ENCODE measurements at regions not wholly inside any gene's neighbourhood (a gene's known extent, or its start where the extent isn't known, plus 50 kb on each side); places are given as distances from the start of the nearest gene placed in this dataset.

DNA sequence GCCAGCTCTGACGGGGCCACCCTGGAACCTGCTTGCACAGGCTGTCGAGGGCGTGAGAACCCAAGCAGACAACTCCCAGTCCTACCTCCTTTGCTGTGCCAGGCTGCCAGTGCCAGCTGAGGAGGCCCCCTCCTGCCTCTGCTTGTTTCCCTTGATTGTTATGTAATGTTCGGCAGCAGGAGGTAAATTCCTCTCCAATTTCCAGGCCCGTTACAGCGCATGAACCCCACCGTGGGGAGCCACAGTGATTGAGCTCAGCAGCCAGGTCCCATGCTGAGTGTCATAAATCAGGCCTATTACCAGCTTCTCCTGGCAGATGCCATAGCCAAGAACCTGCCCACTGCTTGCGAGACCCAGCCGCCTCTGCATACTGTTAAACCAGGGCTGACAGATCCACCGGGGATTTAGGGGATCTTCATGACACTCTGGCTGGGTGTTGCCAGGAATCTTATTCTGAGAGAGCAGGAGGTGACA is 320.5 kb downstream of the DHX35 start (continued):
- TF ChIP-seq IKZF3 (tag by site-specific recombination; IDR thresholded peaks at IDR 0.05) (peak; percentile 69), ZNF350 (tag by site-specific recombination; IDR thresholded peaks at IDR 0.05) (no peak), ZNF341 (tag by site-specific recombination; IDR thresholded peaks at IDR 0.05; ENCODE audit: low read depth) (peak; percentile 81), ZNF843 (tag by site-specific recombination; IDR thresholded peaks at IDR 0.05) (no peak), GFI1B (tag by site-specific recombination; IDR thresholded peaks at IDR 0.05) (peak; percentile 62; the same call in 1 of the 2 replicates), GLIS1 (tag by site-specific recombination; IDR thresholded peaks at IDR 0.05) (peak; percentile 99), OSR2 (tag by site-specific recombination; IDR thresholded peaks at IDR 0.05) (peak; percentile 46; the same call in 1 of the 2 replicates), ZNF623 (tag by site-specific recombination; IDR thresholded peaks at IDR 0.05) (no peak), BCL11B (tag by site-specific recombination; IDR thresholded peaks at IDR 0.05; ENCODE audit: low read depth) (no peak), ZNF76 (tag by site-specific recombination; IDR thresholded peaks at IDR 0.05; ENCODE audit: borderline replicate concordance, low read depth) (no peak), ZNF416 (tag by site-specific recombination; IDR thresholded peaks at IDR 0.05) (no peak), ZIC2 (tag by site-specific recombination; IDR thresholded peaks at IDR 0.05) (peak; percentile 100), ZFP37 (tag by site-specific recombination; IDR thresholded peaks at IDR 0.05) (no peak), ZNF529 (tag by site-specific recombination; IDR thresholded peaks at IDR 0.05; ENCODE audit: insufficient replicate concordance) (no peak), ZBTB8A (tag by site-specific recombination; IDR thresholded peaks at IDR 0.05) (peak; percentile 60; the same call in 1 of the 2 replicates)
- TF ChIP-seq, protein P1, sequence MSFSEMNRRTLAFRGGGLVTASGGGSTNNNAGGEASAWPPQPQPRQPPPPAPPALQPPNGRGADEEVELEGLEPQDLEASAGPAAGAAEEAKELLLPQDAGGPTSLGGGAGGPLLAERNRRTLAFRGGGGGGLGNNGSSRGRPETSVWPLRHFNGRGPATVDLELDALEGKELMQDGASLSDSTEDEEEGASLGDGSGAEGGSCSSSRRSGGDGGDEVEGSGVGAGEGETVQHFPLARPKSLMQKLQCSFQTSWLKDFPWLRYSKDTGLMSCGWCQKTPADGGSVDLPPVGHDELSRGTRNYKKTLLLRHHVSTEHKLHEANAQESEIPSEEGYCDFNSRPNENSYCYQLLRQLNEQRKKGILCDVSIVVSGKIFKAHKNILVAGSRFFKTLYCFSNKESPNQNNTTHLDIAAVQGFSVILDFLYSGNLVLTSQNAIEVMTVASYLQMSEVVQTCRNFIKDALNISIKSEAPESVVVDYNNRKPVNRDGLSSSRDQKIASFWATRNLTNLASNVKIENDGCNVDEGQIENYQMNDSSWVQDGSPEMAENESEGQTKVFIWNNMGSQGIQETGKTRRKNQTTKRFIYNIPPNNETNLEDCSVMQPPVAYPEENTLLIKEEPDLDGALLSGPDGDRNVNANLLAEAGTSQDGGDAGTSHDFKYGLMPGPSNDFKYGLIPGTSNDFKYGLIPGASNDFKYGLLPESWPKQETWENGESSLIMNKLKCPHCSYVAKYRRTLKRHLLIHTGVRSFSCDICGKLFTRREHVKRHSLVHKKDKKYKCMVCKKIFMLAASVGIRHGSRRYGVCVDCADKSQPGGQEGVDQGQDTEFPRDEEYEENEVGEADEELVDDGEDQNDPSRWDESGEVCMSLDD (tag by site-specific recombination; IDR thresholded peaks at IDR 0.05) = no peak
- TF ChIP-seq, protein P2, sequence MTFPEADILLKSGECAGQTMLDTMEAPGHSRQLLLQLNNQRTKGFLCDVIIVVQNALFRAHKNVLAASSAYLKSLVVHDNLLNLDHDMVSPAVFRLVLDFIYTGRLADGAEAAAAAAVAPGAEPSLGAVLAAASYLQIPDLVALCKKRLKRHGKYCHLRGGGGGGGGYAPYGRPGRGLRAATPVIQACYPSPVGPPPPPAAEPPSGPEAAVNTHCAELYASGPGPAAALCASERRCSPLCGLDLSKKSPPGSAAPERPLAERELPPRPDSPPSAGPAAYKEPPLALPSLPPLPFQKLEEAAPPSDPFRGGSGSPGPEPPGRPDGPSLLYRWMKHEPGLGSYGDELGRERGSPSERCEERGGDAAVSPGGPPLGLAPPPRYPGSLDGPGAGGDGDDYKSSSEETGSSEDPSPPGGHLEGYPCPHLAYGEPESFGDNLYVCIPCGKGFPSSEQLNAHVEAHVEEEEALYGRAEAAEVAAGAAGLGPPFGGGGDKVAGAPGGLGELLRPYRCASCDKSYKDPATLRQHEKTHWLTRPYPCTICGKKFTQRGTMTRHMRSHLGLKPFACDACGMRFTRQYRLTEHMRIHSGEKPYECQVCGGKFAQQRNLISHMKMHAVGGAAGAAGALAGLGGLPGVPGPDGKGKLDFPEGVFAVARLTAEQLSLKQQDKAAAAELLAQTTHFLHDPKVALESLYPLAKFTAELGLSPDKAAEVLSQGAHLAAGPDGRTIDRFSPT (tag by site-specific recombination; IDR thresholded peaks at IDR 0.05) = peak; percentile 54; the same call in 1 of the 2 replicates
- TF ChIP-seq, protein P3, sequence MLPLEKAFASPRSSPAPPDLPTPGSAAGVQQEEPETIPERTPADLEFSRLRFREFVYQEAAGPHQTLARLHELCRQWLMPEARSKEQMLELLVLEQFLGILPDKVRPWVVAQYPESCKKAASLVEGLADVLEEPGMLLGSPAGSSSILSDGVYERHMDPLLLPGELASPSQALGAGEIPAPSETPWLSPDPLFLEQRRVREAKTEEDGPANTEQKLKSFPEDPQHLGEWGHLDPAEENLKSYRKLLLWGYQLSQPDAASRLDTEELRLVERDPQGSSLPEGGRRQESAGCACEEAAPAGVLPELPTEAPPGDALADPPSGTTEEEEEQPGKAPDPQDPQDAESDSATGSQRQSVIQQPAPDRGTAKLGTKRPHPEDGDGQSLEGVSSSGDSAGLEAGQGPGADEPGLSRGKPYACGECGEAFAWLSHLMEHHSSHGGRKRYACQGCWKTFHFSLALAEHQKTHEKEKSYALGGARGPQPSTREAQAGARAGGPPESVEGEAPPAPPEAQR (tag by site-specific recombination; IDR thresholded peaks at IDR 0.05) = no peak
- TF ChIP-seq, protein P4, sequence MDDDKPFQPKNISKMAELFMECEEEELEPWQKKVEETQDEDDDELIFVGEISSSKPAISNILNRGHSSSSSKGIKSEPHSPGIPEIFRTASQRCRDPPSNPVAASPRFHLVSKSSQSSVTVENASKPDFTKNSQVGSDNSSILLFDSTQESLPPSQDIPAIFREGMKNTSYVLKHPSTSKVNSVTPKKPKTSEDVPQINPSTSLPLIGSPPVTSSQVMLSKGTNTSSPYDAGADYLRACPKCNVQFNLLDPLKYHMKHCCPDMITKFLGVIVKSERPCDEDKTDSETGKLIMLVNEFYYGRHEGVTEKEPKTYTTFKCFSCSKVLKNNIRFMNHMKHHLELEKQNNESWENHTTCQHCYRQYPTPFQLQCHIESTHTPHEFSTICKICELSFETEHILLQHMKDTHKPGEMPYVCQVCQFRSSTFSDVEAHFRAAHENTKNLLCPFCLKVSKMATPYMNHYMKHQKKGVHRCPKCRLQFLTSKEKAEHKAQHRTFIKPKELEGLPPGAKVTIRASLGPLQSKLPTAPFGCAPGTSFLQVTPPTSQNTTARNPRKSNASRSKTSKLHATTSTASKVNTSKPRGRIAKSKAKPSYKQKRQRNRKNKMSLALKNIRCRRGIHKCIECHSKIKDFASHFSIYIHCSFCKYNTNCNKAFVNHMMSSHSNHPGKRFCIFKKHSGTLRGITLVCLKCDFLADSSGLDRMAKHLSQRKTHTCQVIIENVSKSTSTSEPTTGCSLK (tag by site-specific recombination; IDR thresholded peaks at IDR 0.05) = no peak
- TF ChIP-seq, protein P5, sequence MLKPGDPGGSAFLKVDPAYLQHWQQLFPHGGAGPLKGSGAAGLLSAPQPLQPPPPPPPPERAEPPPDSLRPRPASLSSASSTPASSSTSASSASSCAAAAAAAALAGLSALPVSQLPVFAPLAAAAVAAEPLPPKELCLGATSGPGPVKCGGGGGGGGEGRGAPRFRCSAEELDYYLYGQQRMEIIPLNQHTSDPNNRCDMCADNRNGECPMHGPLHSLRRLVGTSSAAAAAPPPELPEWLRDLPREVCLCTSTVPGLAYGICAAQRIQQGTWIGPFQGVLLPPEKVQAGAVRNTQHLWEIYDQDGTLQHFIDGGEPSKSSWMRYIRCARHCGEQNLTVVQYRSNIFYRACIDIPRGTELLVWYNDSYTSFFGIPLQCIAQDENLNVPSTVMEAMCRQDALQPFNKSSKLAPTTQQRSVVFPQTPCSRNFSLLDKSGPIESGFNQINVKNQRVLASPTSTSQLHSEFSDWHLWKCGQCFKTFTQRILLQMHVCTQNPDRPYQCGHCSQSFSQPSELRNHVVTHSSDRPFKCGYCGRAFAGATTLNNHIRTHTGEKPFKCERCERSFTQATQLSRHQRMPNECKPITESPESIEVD (tag by site-specific recombination; IDR thresholded peaks at IDR 0.05) = no peak

Data from HEK293 (cell line).